Left renal pelvis (tissue), 4 donors: ENCODE measurements at regions not wholly inside any gene's neighbourhood (a gene's known extent, or its start where the extent isn't known, plus 50 kb on each side); places are given as distances from the start of the nearest gene placed in this dataset.

Experiments
- DNase-seq, 4 donors: peaks; one replicate each; pipeline ENCODE4 v3.0.0-alpha.2; 2013; ENCODE audit warnings: low read depth in 4 of 4, low spot score in 3 of 4

DNA sequence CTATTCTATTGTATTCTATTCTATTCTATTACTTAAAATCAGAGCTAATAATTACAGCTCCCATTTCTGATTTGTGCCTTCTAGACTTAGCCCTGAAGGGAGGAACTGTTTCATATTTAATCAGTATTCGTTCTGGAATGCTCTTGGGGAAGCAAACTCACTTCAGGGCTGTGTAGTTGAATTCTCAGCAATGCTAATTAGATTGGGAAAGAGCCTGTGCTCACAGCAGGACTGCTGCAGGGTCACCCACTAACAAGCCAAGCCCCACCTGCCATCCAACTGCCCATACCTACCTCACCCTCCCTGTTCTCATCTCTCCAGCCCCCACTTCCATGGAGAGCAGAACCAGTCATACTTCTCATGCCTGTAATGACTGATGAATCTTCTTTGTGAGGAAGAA lies 464.2 kb downstream of the PTPRU start:
- DNase-seq = no peak

DNA sequence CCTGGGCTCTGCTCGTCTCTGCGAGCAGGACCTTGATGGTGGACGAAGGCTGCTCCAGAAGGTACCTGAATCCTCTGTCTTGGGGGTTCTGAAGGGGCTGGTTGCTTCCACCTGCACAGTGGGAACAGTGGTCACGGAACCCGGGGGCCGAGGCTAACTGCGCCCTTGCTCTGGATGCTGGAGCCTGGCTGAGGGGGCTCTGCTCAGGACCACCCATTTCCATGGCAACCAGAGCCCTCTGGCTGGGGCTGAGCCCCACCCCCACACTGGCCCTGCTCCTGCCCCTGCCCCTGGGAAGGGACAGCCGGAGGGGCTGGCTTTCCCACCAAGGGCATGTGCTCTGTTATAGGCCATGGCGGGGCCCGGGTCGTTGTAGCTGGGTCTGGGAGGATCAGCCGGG lies 462.3 kb downstream of the PTPRU start:
- DNase-seq = no peak

DNA sequence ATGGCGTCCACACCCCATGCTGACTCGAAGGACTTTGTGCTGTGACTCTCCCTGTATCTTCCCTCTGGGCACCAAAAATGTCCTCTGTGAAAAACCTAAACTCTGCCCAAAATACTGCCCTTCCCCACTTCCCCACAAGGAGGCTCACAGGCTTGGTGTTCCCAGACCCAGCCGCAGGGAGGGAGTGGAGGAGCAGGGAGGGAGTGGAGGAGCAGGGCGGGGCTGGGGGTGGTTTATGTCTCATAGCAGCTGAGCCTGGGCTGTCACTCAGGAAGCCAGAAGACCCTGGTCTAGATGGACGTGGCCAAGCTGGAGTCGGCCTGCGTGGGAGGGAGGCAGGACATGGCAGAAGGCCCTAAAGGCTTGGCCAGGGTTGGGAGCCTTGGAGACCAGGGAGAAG lies 461.7 kb downstream of the PTPRU start:
- no peak for DNase-seq

DNA sequence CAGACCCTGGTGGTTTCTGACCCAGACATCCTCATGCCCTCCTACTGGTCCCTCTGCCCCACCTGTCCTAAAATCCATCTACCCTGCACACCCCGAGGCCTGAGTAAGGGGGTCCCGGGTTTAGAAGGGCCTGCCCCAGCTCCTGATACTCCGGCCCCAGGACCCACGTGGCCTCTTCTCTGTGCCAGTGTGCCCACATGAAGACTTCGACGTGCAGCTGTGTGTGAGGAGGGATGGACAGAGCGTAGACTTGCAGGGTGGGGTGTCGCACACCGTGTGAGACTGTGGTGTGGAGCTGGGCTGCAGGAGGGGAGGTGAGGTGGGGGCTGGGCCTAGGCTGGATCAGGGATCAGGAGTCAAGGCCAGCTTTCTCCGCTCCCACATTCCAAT lies 461.1 kb downstream of the PTPRU start:
- no peak for DNase-seq

DNA sequence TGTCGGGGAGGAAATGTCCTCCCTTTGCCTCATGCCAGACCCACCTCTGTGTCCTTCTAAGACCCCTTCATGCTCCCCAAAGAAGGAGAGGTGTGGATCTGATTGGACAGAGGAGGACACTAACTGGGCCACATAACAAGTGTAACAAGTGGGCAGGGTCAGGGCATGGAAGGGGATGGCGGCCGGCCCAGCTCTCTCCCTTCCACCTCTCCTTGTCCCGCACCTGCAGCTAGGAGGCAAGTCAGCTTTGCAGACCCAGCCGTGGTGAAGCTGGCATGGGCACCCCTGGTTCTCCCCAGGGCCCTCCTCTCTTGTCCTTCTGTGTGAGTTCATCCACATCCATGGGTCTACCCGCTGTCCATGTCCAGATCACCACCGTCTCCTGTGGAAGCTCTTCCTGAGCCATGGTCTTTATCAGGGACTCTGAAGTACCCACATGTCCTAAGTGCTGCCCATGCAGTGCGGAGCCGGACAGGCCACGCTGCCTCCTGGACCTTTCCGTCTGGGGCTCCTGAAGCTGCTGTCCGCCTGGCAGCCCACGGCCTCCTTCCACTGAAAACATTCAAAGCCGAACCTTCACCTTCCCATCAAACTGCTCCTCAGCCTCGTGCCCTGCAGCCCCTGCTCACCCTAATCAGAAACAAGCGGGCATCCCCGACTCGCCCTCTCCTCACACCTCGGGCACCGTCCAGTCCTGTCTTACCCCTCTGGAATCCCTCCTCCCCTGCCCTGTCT lies 460.5 kb downstream of the PTPRU start:
- DNase-seq = no peak

DNA sequence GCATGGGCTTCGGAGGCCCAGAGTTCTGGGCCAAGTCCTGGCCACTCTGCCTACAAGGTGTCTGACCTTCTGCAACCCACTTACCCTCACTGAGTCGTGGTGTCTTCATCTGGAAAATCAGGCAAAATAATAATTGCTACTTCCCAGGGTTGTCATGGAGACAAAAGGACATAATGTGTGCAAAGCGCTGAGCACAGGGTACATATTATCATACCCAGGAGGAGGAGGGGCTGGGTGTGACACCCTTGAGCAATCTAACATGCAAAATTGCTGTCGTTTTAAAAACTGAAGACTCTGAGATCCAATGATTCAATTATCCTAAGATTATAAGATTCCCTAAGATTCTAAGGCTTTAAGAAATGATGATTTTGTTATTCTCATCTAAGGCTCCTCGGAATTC lies 459.5 kb downstream of the PTPRU start:
- no peak for DNase-seq

DNA sequence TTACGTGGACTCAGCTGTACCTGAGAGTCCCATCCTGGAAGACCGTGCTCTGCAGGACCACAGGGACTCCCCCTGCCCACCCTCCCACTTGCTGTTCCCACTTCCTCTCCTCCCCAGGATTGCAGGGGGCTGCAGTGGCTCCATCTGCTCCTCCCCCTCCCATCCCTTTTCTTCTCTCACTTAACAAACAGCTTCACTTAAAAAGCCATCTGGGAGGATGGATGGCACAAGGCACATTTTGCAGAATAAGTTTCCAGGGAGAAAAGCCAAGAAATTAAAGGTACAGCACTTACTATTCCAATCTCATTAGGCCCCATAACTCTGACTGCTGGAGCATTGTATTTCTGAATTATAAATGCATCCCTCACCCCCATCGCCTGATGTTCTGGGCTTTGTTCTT lies 458.7 kb downstream of the PTPRU start:
- no peak for DNase-seq

DNA sequence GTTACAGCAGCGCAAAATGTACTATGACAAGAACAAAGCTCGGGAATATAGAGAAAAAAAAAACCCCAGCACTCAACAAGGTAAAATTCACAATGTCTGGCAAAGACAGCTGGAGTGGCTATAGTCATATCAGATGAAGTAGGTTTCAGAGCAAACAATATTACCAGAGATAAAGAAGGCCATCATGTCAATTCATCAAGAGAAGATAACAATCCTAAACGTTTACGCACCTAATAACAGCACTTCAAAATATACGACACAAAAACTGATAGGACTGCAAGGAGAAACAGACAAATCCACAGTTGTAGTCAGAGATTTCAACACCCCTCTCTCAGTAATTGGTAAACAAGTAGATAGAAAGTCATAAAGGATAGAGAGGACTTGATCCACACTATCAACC lies 455.2 kb downstream of the PTPRU start:
- DNase-seq = no peak

DNA sequence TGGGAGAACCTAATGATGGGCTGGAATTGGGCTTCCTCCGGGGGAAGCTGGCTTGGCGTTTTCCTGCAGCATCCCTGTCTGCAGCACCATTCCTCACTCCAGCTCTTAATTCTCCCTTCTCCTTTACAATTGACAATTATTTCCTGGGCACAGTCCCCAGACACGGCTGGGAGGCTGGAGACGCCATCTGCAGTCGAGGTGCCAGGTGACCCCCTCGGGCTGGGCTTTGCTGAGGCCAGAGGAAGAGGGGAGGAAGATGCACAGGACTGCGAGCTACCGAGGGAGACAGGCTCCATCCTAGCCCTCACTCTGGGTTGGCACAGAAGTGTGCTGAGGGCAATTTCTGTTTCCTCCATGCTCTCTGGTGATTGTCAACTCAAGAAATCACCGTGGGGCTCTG lies 453.8 kb downstream of the PTPRU start:
- DNase-seq = no peak

DNA sequence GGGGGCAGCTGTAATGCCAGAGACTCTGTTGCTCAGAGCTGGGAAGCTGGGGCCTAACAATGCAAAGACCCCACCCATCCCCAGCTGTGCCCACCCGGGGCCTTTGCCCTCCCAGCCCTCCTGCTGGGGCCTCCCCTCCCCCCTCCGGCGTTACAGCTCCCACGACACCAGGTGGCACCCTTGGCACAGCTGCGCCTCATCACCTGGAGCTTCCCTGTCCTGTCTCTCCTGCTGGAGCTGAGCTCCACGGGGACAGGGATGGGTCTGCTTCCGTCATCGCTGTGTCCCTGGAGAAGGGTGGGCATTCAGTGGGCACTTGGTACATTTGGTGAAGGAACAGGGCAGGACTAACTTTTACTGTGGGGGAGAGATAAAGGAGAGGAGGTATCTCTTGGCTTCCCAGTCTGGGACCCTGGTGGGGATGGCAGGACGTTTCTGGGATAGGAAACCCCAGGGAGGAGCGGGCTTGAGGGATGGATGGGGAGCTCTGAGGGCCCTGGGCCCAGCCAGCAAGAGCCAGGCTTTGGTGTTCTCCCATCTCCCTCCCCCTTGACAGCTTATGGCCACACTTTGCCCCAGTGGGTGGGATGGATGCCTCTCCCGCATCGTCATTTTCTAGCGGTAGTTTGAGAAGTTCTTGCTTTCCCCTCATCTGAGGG lies 453.2 kb downstream of the PTPRU start:
- no peak for DNase-seq

DNA sequence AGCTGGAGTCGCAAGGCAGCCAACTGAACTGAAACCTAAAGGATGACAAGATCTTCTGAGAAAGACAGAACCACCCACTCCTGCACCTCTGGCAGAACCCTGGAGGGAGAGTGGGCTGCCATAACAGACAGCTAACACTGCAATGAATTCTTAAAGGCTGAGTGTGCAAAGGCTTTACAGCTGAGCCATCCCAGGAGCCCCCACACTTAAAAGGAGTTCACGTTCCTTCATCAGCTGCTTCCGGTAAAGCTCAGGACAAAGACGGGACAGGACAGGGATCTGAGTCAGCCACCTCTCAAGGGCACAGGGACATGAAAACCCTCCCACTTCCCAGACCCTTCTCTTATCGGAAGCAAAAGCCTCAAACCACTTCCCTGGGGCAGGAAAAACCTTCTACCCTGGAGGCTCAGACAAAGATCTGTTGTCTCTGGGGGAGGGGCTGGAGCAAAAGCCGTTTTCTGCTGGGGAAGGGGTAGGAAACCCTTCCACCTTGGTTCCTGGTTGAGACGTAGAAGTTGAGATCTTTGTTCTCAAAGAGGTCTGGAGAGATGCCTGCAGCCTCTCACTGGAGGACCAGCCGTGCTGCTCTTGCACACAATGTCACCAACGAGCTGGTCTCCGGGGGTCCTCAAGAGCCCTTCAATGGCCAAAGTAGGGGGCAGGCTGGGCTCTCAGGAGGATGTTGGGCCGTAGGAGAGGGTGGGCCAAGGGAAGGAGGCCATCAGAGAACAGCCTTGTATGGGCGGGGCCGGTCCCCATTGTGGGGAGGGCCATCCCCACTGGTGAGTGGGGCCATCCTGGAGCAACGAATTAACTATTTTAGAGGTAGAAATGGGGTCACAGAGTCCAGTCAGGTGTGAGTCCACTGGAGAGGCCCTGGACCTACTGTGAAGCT lies 452.4 kb downstream of the PTPRU start:
- DNase-seq = no peak

DNA sequence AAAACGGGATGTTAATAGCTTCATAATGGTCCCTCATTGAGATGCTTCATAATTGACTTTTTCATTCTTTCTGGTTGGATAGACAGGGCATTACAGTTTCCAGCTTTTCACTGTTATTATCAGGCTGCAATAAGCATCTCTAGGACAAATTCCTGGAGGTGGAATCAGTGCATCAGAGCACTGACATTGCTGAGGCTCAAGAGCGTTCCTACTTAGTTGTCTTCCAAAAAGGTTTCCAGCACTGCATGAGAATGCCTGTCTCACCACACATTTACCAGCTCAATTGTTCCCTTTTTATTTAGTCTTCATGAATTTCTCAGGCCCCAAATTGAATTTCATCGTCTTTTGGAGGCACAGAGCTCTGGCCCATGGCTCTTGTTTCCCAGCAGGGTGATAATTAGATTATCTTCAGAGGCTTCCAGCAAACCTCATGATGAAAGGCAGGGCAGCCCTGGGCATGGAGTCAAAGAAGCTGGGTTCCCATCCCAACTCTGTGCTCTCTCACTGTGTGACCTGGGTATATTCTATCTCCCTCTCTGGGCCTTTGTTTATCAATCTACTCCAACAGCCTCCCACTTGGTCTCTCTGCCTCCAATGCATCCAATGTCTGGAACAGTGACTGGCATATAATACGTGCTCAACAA lies 451.4 kb downstream of the PTPRU start:
- no peak for DNase-seq

DNA sequence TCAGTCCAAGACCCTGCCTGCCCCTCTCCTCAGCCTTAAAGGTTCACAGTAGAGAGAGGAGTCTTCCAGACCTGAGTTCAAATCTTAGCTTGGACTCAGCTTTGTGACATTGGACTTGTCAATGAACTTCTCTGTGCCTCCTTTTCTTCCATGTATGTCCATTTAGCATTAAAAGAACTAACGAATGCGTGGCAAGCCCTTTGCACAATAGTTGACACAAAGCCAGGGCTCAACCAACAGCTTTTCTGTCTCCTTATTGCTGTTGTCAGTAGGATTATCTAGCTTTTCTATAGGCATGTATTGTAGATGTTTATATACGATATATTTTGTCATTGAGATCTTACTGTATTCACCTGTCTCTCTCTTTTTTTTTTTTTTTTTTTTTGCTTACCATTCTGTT lies 450.8 kb downstream of the PTPRU start:
- no peak for DNase-seq

DNA sequence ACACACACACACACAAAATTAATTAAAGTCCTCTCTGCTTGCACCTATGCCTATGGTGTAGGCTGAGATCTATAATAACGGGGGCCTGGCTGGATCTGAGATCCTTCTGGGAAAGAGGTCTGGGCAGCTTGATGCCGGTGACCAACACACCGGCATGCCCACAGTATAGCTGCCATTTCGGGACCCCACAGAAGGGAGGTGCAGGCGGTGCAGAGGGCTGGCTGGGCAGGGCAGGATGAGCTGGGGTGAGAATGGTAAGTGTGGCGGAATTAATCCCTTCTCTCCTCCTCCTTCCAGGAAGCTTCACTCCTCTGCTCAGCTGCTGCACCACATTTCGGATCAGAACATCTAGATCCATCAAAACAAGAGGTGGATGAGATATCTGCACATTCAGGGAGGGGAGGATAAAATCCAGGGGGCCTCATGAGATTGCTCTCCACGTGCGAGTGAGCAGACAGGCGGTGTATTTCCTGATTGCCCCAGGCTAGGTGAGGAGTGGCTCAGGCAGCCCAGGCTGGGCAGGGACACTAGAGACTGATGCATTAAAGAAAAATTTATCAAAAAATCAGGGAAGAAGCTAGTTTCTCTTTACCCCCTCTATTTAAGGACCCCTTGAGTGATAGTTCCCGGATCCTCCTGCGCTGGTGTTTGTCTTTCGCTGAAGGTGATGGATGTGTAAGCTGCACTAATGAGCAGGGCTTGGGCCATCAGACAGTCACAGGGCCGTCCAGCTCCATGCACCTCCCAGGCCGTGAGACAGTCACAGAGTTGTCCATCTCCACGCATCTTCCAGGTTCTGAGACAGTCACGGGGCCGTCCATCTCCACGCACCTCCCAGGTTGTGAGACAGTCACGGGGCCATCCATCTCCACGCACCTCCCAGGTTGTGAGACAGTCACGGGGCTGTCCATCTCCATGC lies 449.9 kb downstream of the PTPRU start:
- DNase-seq = no peak

DNA sequence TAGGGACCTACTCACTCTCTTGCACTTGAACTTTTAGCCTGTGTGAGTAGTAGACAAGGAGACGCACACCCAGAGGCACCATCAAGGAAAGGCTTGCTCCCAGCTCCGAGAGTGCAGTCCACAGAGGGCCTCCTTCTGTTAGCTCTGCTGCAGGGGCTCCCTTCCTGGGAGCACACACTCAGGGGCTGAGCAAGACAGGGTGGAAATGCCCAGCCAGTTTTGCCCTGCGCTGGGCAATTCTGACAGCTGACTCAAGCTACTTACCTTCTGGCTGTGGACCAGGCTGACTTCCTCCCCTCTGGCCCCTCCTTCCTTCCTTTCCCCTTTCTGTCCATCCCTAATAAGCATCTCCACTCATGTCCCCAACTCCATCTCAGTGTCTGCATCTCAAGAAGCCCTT lies 449.1 kb downstream of the PTPRU start:
- no peak for DNase-seq

DNA sequence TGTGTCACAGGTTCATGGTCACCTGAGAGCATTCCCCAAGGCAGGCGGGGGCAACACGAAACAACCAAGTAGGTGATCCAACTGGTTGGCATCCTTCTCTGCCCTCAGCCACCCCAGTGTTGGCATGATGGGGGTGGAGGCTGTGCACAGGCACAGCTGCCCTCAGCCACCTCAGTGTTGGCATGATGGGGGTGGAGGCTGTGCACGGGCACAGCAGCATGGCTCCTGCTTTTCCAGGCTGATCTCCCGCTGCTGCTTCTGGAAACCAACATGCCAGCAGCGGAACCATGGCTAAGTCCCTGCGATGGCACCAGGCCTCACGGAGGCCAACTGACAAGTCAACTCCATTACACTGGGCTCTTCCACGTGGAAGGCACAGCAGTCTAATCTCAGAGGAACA lies 447.8 kb downstream of the PTPRU start:
- no peak for DNase-seq

DNA sequence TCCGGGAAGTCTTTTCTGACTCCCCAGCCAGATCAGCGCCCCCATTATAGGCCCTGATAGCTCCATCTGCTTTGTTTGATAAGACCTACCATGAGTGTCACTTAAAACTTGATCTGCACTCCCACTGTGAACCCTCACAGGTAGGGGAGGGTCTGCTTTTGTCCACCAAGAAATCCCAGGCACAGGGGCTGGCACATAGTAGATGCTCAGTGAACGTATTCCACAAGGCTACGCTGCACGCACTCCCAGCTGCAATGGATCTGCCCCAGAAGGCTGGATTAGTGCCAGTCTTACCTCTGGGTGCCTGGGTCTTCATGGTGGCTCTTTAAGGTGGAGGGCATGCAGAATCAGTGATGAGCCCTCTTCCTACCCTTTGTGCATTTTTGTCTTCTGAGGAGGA lies 447.1 kb downstream of the PTPRU start:
- DNase-seq = no peak

DNA sequence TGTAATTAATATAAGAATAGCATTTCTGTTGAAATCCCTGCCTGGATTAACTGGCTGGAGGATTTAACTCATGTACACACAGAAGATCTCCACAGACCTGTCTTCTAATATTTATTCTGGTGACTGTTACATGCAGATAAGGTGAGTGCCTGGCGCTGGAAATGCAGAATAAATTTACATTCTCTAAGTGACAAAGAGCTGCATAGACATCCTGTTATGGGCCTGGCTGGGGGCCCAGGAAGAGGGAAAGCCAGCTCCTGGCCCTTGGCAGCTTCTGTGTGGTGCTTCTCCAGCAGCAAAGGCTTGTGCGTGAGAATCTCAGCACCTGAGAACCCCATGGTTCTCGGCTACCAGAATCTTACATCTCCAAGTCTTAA lies 446.6 kb downstream of the PTPRU start:
- DNase-seq = no peak

DNA sequence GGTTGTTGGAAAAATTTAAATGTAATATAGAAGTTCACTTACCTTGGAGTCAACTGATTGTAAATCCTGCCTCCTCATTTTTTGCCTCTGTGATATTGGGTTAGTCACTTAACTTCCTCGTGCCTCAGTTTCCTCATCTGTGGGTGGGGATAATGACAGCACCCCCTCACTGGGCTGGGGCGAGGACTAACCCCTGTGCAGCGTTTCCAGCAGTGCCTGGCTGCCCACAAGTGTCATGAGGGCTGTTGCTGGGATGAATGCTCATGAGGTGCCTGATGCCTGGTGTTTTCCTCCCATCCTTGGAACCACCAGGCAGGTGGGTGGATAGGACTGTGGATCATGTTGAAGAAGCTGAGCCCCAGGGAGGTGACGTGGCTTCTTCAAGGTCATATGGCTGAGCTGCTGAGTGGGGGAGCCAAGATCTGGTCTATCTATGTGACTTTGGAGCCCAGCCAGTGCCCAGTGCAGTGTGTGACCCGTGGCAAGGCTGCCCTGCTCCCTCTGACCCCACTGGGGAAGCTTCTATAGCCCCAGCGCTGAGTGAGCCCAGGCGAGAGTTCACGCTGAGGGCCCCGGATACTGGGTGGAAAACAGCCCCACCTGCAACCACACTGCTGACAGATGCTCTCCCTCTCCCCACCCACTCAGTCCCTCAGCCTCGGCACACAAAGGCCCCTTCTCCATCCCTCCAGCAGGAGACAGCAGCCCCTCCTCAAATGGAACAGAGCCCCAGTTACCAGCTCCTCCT lies 446.0 kb downstream of the PTPRU start:
- DNase-seq = no peak
